A549 (cell line): ENCODE measurements at regions not wholly inside any gene's neighbourhood (a gene's known extent, or its start where the extent isn't known, plus 50 kb on each side); places are given as distances from the start of the nearest gene placed in this dataset.

Source experiments
- ATOH8 ChIP-seq: fragments of 250-450 bp; sonication (Bioruptor Pico); IDR thresholded peaks from 2 replicates; pipeline ENCODE4 v1.5.0; 2020; ENCODE audit warnings: low read depth, mild to moderate bottlenecking, moderate library complexity
- BHLHE40 ChIP-seq: IDR thresholded peaks from 2 replicates; pipeline ENCODE4 v1.6.1; 2012; ENCODE audit warnings: low read depth, low read length, inconsistent platforms
- CBX8 ChIP-seq: fragments of 200-600 bp; sonication (generic); IDR thresholded peaks from 2 replicates; pipeline ENCODE4 v1.6.1; 2016
- CTCF ChIP-seq: fragments of >200 bp; sonication (Bioruptor Twin); formaldehyde crosslinking; IDR thresholded peaks from 3 replicates; pipeline ENCODE4 v1.5.1; 2016
- EP300 ChIP-seq, 2 experiments: fragments of >200 bp; sonication (Bioruptor Twin); formaldehyde crosslinking; IDR thresholded peaks; 2 replicates in 1 of 2; 3 replicates in 1 of 2; pipeline ENCODE4 v1.6.1; 2016 to 2017
- FOSL2 ChIP-seq, 2 experiments: fragments of 450-650 bp in 1 of 2; fragments of >200 bp in 1 of 2; sonication (Bioruptor Twin) in 1 of 2; formaldehyde crosslinking; IDR thresholded peaks; 2 replicates each; pipeline versions ENCODE4 v1.5.0 to v1.6.1; 2016 to 2020; ENCODE audit warnings: mild to moderate bottlenecking in 1 of 2, moderate library complexity in 1 of 2
- HDAC2 ChIP-seq: fragments of 200-600 bp; sonication (generic); IDR thresholded peaks from 2 replicates; pipeline ENCODE4 v1.6.1; 2016
- HOXA7 ChIP-seq: fragments of 250-450 bp; sonication (Bioruptor Pico); IDR thresholded peaks from 2 replicates; pipeline ENCODE4 v1.5.0; 2020; ENCODE audit warnings: mild to moderate bottlenecking, moderate library complexity
- RARB ChIP-seq: fragments of 250-450 bp; sonication (Bioruptor Pico); IDR thresholded peaks from 2 replicates; pipeline ENCODE4 v1.8.0; 2021; ENCODE audit warnings: mild to moderate bottlenecking, moderate library complexity
- SMC3 ChIP-seq: fragments of >200 bp; sonication (Bioruptor Twin); formaldehyde crosslinking; IDR thresholded peaks from 3 replicates; pipeline ENCODE4 v1.6.1; 2018; ENCODE audit warnings: inconsistent platforms
- USF2 ChIP-seq: fragments of 450-650 bp; IDR thresholded peaks from 2 replicates; pipeline ENCODE4 v1.6.1; 2014; ENCODE audit warnings: antibody characterized with exemption
- ZNF302 ChIP-seq: fragments of 250-450 bp; sonication (Bioruptor Pico); IDR thresholded peaks from 2 replicates; pipeline ENCODE4 v1.9.0; 2021; ENCODE audit warnings: inconsistent platforms, mild to moderate bottlenecking, moderate library complexity
- TF ChIP-seq, protein P1 (sequence below): fragments of 250-450 bp; sonication (Bioruptor Pico); IDR thresholded peaks from 2 replicates; pipeline ENCODE4 v1.5.0; 2021; ENCODE audit warnings: mild to moderate bottlenecking, moderate library complexity, borderline replicate concordance
- TF ChIP-seq, protein P2 (sequence below): fragments of 200-600 bp; sonication (generic); IDR thresholded peaks from 2 replicates; pipeline ENCODE4 v1.6.1; 2016; ENCODE audit warnings: antibody characterized with exemption, mild to moderate bottlenecking, moderate library complexity

DNA sequence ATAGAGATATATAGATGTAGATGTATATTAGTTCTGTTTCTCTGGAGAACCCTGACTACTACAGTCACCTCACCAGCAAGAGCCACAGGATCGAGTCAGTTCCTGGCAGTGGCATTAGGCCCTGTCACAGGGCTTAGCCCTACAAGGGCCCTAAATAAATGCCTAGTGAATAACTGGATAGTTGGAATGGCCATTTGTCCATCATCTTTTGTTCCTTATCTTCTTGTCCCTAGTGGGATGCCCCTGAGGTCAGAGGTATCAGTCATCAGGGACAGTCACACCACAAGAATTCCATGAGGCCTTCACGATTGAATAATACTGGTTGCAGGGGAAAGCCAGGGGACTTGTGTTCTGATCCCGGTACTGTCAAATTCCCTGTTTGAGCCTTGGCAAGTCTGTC is 204.9 kb upstream of the PPP2R3A start:
- no peak for TF ChIP-seq CTCF
- TF ChIP-seq ATOH8 (CRISPR knock-in tag), result no peak
- TF ChIP-seq CBX8, result no peak
- TF ChIP-seq HDAC2, result no peak
- no peak for TF ChIP-seq BHLHE40
- no peak for TF ChIP-seq EP300 (IDR thresholded peaks at IDR 0.05)
- no peak for TF ChIP-seq ZNF302 (CRISPR knock-in tag)
- TF ChIP-seq RARB, result no peak
- TF ChIP-seq, protein P1, sequence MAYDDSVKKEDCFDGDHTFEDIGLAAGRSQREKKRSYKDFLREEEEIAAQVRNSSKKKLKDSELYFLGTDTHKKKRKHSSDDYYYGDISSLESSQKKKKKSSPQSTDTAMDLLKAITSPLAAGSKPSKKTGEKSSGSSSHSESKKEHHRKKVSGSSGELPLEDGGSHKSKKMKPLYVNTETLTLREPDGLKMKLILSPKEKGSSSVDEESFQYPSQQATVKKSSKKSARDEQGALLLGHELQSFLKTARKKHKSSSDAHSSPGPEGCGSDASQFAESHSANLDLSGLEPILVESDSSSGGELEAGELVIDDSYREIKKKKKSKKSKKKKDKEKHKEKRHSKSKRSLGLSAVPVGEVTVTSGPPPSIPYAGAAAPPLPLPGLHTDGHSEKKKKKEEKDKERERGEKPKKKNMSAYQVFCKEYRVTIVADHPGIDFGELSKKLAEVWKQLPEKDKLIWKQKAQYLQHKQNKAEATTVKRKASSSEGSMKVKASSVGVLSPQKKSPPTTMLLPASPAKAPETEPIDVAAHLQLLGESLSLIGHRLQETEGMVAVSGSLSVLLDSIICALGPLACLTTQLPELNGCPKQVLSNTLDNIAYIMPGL (CRISPR knock-in tag), result no peak
- no peak for TF ChIP-seq SMC3
- TF ChIP-seq USF2, result no peak
- no peak for TF ChIP-seq FOSL2 (IDR thresholded peaks at IDR 0.05)
- TF ChIP-seq FOSL2 (CRISPR knock-in tag; IDR thresholded peaks at IDR 0.05), result no peak
- TF ChIP-seq HOXA7, result no peak
- TF ChIP-seq, protein P2, sequence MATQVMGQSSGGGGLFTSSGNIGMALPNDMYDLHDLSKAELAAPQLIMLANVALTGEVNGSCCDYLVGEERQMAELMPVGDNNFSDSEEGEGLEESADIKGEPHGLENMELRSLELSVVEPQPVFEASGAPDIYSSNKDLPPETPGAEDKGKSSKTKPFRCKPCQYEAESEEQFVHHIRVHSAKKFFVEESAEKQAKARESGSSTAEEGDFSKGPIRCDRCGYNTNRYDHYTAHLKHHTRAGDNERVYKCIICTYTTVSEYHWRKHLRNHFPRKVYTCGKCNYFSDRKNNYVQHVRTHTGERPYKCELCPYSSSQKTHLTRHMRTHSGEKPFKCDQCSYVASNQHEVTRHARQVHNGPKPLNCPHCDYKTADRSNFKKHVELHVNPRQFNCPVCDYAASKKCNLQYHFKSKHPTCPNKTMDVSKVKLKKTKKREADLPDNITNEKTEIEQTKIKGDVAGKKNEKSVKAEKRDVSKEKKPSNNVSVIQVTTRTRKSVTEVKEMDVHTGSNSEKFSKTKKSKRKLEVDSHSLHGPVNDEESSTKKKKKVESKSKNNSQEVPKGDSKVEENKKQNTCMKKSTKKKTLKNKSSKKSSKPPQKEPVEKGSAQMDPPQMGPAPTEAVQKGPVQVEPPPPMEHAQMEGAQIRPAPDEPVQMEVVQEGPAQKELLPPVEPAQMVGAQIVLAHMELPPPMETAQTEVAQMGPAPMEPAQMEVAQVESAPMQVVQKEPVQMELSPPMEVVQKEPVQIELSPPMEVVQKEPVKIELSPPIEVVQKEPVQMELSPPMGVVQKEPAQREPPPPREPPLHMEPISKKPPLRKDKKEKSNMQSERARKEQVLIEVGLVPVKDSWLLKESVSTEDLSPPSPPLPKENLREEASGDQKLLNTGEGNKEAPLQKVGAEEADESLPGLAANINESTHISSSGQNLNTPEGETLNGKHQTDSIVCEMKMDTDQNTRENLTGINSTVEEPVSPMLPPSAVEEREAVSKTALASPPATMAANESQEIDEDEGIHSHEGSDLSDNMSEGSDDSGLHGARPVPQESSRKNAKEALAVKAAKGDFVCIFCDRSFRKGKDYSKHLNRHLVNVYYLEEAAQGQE, result no peak
